Left renal cortex interstitium (tissue), 4 donors: ENCODE measurements at regions not wholly inside any gene's neighbourhood (a gene's known extent, or its start where the extent isn't known, plus 50 kb on each side); places are given as distances from the start of the nearest gene placed in this dataset.
A peak's percentile ranks its signal among the peaks of the same experiment; 100 is the strongest.

Source experiments
- DNase-seq, 4 donors: peaks; one replicate each; pipeline ENCODE4 v3.0.0-alpha.2; 2013; ENCODE audit warnings: low read depth in 4 of 4, low spot score in 2 of 4, missing footprints in 1 of 4

DNA sequence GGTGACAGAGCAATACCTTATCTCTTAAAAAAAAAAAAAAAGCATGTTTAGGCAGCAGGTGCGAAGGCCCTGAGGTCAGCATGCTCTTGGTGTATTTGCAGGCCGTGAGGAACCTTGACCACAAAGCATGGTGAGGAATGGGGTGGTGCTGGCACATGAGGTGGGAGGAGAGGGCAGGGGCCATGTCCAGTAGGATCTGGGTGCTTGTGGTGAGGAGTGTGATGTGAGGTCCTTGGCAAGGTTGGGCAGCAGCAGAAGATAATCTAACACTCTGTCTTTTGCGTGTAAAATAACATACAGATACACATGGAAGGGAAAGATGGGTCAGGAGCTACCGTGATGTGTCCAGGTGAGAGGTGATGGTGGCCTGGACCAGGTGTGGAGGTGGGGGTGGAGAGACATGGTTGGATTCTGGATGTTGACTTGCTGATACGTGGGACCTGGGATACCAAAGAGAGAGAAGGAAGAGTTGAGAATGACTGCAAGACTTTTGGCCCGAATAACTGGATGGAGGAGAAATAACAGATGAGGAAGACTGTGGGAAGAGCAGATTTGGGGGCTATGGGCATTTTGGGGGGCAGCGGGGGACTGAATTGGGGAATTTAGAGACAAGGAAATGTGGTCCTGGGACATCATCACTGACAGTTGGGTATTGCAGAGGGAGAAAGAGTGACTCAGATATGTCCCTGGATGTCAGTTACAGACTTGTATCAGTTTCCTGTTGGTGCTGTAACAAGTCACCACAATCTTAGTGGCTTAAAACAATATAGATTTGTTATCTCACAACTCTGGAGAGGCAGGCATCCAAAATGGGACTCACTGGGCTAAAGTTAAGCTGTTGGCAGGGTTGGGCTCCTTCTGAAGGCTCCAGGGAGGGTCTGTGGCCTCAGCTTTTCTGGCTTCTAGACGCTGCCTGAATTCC is 274.9 kb downstream of the HAPSTR1 start:
- DNase-seq = no peak

DNA sequence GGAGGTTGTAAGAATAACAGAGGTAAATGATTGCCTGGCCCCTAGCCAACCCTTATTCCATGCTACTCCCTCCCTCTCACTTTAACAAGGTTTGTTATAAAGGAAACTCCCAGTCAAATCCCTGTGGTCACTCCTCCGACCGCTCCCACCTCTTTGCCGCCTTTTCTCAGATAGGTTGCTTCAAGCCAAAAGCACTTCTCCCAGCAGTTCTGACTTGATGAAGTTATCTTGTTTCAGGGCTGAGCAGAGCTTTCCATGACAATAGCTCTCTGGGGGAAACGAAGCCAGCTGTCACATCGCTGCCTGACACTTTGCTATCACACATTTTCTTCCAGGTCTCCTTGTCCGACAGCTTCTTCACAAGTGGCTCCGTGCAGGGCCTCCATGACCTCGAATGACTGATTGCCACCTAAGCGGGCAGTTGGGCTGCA is 278.6 kb downstream of the HAPSTR1 start:
- DNase-seq = peak in 3 of 4 donors; percentile 22 to 57 (median 48)

DNA sequence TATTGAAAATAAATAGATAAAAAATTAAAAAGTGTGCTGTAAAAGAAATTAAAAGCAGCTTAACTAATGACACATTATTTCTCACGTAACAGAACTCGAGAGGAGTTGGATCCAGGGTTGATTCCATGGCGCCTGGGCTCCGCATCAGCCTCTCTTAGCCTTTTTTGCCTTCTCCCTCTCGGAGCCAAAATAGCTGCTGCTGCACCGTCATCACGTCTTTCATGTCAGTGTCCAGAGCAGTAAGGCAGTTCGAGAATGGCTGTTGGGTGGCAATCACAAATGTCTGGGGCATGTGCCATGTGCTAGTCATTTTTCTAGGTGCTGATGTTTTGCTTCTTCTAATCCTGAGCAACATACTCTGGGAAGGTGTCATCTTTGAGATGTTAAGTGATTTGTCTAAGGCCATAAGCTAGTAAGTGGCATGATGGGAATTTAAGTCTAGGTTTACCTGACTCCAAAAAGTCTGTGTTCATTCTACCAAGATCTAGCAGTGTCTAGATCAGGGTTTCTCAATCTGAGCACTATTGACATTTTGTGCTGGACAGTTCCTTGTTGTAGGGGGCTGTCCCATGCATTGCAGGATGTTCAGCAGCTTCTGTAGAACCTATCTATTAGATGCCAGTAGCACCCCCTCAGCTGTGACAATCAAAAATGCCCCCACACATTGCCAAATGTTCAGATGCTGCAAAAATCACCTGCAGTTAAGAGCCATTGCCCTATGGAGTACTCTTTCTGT is 280.4 kb downstream of the HAPSTR1 start:
- DNase-seq = no peak

DNA sequence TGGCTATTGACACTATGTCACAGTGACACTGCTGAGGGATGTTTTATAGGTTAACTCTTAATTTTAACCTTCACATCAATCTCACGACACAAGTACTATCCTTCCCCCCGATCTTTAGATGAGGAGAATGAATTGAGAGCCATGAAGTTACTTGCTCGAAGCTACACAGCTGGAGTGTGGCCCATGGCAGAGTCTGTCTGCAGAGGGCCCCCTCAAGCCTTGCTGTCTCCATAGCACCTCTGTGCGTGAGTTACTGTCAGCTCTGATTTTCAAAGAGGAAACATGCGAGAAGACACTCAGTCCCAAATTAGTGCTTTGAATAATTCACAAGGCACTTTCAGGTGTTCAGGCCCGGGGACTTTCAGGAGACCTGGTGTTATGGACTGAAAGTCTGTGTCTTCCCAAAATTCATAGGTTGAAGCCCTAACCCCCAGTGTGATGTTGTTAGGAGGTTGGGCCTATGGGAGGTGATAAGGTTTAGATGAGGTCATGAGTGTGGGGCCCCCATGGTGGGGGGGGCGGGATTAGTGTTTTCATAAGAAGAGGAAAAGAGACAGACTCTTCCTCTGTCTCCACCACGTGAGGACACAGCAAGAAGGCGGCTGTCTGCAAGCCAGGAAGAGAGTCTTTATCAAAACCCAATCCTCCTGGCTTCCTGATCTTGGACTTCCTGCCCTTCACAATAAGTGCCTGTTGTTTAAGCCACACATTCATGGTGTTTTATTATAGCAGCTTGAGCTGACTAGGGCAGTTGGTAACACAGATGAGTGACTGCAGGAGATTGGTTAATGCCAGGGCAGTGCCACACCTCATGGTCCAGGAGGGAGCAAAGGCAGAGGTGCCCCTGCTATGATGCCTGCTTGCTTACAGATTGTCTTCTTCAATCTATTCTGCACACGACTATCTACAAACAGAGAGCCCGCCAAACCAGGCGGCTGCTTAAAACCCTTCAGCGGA is 281.8 kb downstream of the HAPSTR1 start:
- DNase-seq = no peak

DNA sequence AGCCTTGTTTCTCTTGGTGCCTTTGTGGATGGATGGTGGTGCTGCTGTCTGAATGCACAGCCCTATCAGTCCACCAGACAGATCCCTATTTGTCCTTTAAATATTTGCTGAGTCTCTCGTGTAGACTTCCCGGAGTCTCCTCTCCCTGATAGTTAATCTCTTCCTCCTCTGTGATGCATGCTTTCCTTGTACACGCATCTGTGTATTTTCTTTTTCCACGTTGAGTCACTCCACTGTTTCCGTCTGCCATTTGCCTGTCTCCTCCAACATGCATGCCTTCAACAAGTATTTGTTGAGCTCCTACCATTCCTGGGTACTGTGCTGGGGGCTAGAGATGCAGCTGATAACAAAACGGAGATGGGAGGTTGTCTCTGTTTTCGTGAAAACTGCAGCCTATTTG is 282.6 kb downstream of the HAPSTR1 start:
- no peak for DNase-seq

DNA sequence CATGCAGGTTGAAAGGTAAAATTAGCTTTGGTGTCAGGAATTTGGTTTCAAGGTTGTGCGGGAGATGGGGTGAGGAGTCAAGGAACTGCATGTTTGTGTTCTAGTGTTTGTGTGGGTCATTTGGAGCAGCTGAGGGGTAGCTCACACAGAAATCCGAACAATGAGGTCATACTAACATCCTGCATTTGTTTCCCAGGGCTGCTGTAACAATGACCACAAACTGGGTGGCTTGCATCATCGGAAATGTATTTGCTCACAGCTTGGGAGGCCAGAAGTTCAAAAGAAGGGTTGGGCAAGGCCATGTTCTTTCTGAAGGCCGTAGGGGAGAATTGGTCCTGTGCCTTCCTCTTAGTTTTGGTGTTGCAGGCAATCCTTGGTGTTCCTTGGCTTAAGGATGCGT is 287.4 kb downstream of the HAPSTR1 start:
- DNase-seq = no peak

DNA sequence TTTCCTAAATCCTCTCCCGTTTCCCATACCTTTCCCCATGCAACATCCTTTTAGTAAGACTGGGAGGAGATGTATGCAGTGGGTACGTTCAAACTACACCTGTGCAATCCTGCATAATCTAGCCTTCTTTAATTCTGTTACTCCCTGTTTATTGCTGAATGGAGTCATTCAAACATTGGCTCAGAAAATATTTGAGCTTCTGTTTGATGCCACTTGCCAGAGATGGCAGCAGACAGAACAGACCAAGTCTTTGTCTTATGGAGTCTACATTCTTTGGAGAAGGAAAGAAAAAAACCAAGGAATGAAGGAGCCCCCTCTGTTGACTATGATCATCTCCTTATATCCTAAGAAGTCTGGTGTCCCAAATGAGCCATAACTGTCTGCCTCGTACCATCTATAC is 288.8 kb downstream of the HAPSTR1 start:
- DNase-seq = no peak

DNA sequence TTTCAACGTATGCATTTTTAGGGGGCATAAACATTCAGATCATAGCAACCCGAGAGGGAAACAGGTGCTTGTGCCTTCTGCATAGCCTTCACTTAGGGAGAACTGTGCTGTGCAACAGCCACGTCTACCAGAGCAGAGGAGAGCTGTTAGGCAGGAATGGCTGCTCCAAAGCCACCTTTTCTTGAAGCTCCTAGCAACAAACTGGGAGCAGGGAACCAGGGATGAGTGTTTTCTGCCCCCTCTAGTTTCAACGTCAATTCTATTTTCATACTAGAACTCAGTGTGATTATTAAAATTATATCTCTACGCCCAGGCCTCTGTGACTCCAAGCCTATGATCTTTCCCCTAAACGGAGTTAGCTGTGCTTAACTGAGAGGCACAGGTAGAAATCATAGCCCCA is 290.0 kb downstream of the HAPSTR1 start:
- no peak for DNase-seq

DNA sequence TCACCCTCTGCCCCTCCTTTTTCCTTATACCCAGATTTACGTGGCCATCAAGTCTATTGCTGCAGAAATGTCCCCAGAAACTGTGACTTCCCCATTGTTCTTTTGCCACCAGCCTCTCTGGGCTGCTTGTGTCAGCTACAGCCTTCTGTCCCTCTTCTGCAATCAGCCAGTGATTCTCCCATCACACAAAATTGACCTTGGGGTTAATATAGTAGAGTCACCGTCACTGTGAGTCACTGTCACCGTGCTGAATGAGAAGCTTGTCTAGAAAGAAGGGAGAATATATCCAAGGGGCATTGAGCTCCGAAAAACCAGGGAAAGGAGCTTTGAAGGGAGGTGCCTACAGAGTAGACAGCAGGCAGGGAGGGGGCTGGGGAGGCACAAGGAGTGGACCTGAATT is 290.5 kb downstream of the HAPSTR1 start:
- DNase-seq = no peak

DNA sequence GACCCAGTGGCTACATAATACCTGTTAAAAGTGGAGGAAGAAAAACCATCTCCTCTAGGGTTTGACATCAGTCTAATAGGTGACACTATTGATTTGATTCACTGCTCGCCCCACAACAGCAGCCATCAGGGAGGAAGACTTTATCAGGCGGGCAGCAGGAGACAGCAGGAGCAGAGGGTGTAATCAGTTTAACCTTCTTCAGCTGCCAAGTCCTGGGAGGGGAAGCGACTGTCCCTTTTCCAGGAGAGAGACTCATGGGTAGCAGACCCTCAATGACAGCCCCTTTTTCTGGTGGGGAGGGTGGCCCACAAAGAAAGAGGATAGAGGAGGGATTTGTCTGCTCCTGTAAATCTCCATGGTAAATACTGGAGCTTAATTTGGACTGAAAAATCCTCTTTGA is 291.8 kb downstream of the HAPSTR1 start:
- DNase-seq = no peak

DNA sequence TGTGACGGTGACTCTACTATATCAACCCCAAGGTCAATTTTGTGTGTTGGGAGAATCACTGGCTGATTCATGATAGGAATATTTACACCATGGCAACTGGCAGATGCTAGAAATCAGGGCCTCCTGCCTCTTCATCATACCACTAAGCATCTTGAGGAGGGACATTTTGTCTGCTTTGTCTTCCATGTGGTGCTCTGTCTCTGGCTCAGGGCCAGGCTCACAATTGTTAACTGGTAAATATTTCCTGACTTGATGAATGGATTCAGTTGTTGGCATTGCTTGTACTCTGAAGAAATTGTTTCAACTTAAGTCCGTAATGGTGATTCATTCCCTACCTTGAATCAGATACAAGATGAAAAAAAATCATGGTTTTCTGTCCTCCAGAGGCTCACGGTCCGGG is 292.7 kb downstream of the HAPSTR1 start:
- no peak for DNase-seq

DNA sequence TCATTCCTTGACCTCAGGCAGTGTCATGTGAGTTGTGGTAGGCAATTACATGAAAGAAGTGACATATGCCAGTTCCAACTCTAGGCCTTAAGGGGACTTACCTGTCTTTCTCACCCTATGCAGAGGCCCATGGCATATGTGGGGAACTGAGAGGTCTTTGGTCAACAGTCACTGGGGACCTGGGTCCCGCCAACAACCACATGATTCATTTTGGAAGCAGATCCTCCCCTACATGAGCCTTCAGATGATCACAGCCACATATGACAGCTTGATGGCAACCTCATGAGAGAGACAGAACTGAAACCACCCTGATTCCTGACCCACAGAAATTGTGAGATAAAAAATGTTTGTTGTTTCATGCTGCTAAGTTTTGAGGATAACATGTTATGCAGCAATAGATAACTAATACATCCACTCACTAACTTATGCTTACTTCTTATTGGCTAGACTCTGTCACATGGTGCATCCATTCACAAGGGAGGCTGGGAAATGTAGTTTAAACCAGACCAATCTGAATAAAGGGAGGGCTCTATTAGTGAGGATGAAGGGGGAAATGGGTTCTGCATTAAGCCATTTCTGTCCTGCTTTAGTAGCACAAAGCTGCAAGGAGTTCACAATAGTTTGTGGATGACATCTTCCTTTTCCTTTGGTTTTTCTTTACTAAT is 298.2 kb downstream of the HAPSTR1 start:
- DNase-seq = no peak

DNA sequence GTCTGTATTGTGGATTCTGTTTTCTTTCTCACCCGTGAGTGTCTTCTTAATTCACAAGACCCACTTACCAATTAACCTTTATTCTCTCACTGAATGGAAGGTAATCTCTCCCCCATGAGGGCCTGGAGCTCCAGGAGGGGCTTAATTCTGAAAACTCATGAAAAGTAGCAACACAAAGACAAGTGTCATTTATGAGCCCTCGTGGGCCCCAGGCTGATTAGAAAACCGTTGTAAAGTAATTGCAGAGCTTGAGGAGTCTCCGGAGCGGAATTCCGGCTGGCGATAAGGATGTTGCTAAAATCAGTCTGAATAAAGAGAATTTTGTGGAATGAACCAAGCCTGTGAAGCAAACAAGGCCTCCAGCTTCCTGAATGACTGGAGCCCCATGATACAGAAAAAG is 301.5 kb downstream of the HAPSTR1 start:
- DNase-seq = no peak

DNA sequence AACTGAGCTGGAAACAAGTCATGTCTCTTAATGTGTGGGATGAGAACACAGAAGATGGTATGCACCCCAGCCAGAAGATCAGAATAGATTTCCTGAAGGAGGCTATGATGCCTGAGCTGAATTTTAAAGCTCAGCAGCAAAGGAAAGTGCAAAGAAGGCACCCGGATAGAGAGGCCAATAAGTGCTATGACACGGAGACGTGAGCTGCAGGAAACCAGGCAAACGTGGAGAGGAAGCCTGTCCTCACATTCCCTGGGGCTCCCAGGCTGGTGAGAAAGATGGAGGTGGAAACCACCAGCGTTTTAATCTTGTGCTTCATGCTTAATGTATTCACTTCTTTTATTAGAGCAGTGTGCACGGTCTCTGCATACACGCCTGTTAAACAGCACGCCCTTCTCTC is 302.1 kb downstream of the HAPSTR1 start:
- no peak for DNase-seq

DNA sequence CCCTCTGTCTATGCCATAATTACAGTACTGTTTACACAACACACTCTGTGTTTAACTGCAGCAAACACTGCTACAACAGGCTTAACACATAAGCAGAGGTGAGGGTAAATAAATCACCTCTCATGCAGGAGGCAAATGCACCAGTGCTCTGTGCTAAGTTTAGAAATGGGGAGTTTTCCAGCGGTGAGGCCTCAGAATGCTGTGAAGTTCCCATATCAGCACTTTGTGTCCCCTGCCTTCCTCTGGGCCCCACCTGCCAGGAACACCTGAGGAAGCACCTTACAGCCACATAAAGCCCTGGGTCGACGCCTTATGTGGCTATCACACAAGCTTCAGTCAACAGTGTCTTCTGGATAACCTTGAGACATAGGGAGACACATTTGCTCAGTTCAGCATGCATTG is 304.5 kb downstream of the HAPSTR1 start:
- DNase-seq = no peak

DNA sequence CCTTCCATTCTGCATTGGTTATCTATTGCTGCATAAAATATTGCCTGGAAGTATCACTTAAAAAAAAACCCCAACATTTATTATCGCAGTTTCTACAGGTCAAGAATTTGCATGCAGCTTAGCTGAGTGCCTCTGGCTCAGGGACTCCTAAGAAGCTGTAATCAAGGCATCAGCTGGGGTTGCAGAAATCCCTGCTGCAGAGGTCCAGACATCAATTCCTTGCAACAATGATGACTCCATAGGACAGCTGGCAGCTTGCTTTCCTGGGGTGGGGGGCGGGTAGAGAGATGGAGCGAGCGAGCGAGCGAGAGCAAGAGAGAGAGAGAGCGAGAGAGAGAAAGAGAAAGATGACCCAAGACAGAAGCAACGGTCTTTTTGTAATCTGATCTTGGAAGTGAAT is 308.1 kb downstream of the HAPSTR1 start:
- no peak for DNase-seq

DNA sequence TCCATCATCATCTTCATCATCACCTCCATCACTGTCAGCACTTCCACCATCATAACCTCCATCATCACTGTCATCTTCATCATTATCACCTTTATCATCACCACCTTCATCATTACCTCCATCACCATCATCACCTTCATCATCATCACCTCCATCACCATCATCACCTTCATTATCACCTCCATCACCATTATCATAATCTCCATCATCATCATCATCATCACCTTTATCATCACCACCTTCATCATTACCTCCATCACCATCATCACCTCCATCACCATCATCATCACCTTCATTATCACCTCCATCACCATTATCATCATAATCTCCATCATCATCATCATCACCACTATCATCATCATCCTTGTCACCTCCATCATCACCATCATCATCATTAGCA is 309.7 kb downstream of the HAPSTR1 start:
- DNase-seq = no peak

DNA sequence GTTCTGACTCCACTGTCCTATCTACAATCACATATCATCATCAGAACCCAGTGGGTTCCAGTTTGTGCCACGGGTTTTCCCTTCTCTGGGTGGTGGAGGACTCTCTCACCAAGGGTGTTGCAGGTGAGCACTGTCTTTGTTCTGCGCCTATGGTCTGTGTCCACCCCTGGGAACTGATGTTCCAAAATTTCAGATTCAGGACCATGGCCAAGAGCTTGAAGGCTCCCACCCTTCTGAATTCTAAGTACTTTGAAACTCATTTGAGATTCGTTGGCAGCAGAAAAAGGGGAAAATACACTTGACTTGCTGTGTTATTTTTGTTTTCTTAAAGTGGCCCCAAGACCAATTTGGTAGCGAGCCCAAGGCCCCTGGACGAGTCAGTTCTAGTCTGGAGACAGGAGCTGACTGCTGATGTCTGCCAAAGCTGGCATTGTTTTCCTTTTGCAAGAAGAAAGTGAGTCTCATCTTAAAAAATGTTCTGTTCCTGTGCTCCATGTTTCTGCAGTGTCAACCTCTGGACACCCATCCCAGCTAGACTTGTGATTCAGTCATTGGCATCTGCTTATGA is 310.9 kb downstream of the HAPSTR1 start:
- no peak for DNase-seq

DNA sequence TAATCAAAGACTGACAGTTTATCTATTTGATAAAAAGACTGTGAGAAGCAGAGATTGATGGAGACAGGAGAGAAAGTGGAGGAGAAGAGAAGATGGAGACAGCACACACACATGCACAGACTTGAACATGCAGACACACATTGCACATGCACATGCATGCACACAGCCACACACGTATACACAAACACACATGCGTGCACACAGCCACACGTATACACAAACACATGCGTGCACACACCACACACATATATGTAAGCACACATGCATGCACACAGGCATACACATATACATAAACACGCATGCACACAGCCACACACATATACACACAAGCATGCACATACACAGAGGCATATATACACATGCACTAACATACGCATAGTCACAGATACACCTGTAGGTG is 313.4 kb downstream of the HAPSTR1 start:
- DNase-seq = no peak
